Heart left ventricle (tissue), 13 donors: ENCODE measurements at regions not wholly inside any gene's neighbourhood (a gene's known extent, or its start where the extent isn't known, plus 50 kb on each side); places are given as distances from the start of the nearest gene placed in this dataset.

ENCODE experiments used
- CTCF ChIP-seq, 12 donors: fragments of 200-600 bp; sonication (generic) in 4 of 12; IDR thresholded peaks; one replicate each; pipeline versions ENCODE4 v1.5.0 to v1.8.0; 2018 to 2022; ENCODE audit warnings: antibody characterized with exemption in 12 of 12, mild to moderate bottlenecking in 5 of 12
- POLR2A ChIP-seq, 2 donors: fragments of 450-650 bp; IDR thresholded peaks; one replicate each; pipeline ENCODE4 v1.6.1; 2017; ENCODE audit warnings: antibody characterized with exemption in 2 of 2, mild to moderate bottlenecking in 2 of 2, moderate library complexity in 2 of 2
- donor health status: ischemic (EF 13 %, LVEDD 7.1; RV severe dilation, severe dysfunction).
- donor health status: DM: no; HTN: yes; CAD: no.
- donor health status: DM: no; HTN: no; CAD: no.
- donor health status: ischemic (EF 25% LVEDD 6.9; RV normal size, moderate dysfunction).
- donor health status: ischemic (EF 25% LVEDD 5.7; RV mildly dilated, moderate dysfunction).
- donor health status: ischemic (EF 35%, LVEDD 5.7; RV mildly dilated, moderate dysfunction).
- donor health status: nonischemic (EF 11% LVEDD 7.7; RV severe dilation, severe dysfunction).
- donor health status: DM: yes; HTN: yes; CAD: no.
- donor health status: PGD.
- donor health status: ischemic (EF 29% LVEDD 5.4; RV normal size, mild dysfunction).
- donor health status: nonischemic (EF 23%, LVEDD 6.1; RV moderate dilation, normal function).

- no peak for TF ChIP-seq CTCF (IDR thresholded peaks at IDR 0.05)
- no peak for TF ChIP-seq POLR2A (IDR thresholded peaks at IDR 0.05)
Measured at GRCh38 chr2:192814376-192814775, 619.6 kb upstream of the TMEFF2 start.
